Ishikawa (cell line): ENCODE measurements at regions not wholly inside any gene's neighbourhood (a gene's known extent, or its start where the extent isn't known, plus 50 kb on each side); places are given as distances from the start of the nearest gene placed in this dataset.

ENCODE experiments used
- FOXM1 ChIP-seq: IDR thresholded peaks from 2 replicates; pipeline ENCODE4 v1.6.1; 2012; ENCODE audit warnings: low read depth, borderline replicate concordance
- MAX ChIP-seq: IDR thresholded peaks from 2 replicates; pipeline ENCODE4 v1.6.1; 2012
- NFIC ChIP-seq: IDR thresholded peaks from 2 replicates; pipeline ENCODE4 v1.6.1; 2012
- RAD21 ChIP-seq: IDR thresholded peaks from 2 replicates; pipeline ENCODE4 v1.6.1; 2012; ENCODE audit warnings: low read depth
- REST ChIP-seq: IDR thresholded peaks from 2 replicates; pipeline ENCODE4 v1.6.1; 2012; ENCODE audit warnings: low read depth, mild to moderate bottlenecking
- TAF1 ChIP-seq: IDR thresholded peaks from 2 replicates; pipeline ENCODE4 v1.6.1; 2012; ENCODE audit warnings: low read depth, mild to moderate bottlenecking
- TEAD4 ChIP-seq: IDR thresholded peaks from 2 replicates; pipeline ENCODE4 v1.6.1; 2012
- YY1 ChIP-seq: IDR thresholded peaks from 2 replicates; pipeline ENCODE4 v1.6.1; 2012; ENCODE audit warnings: low read depth
- ZBTB7A ChIP-seq: IDR thresholded peaks from 2 replicates; pipeline ENCODE4 v1.6.1; 2012; ENCODE audit warnings: low read depth

- TF ChIP-seq TAF1 = no peak
- TF ChIP-seq REST = no peak
- TF ChIP-seq ZBTB7A = no peak
- no peak for TF ChIP-seq TEAD4
- no peak for TF ChIP-seq RAD21
- TF ChIP-seq FOXM1 = no peak
- no peak for TF ChIP-seq NFIC
- no peak for TF ChIP-seq YY1
- TF ChIP-seq MAX = no peak
Observed at GRCh38 chr21:7957713-7958064, 2563.7 kb upstream of the TPTE start.
